Gastroesophageal sphincter (tissue), 4 donors: ENCODE measurements at regions not wholly inside any gene's neighbourhood (a gene's known extent, or its start where the extent isn't known, plus 50 kb on each side); places are given as distances from the start of the nearest gene placed in this dataset.

Experiments used
- ATAC-seq: fragments of 150-250 bp; one replicate; pipeline ENCODE4 v1.9.1; 2016; ENCODE audit warnings: mild to moderate bottlenecking, moderate library complexity
- H3K27ac ChIP-seq, 4 donors: fragments of 200-600 bp; sonication (generic) in 3 of 4; 1 replicate in 3 of 4; 2 replicates in 1 of 4; pipeline ENCODE4 v1.5.1; 2016 to 2019
- H3K27me3 ChIP-seq: fragments of 200-600 bp; sonication (generic); one replicate; pipeline ENCODE4 v1.5.1; 2019
- H3K36me3 ChIP-seq, 2 donors: fragments of 200-600 bp; sonication (generic); one replicate each; pipeline ENCODE4 v1.5.1; 2019; ENCODE audit warnings: control low read depth in 1 of 2
- H3K4me1 ChIP-seq, 3 donors: fragments of 200-600 bp; sonication (generic); 1 replicate in 2 of 3; 2 replicates in 1 of 3; pipeline ENCODE4 v1.5.1; 2016 to 2019; ENCODE audit warnings: control low read depth in 2 of 3
- H3K4me3 ChIP-seq, 2 donors: fragments of 200-600 bp; sonication (generic); one replicate each; pipeline ENCODE4 v1.5.1; 2019; ENCODE audit warnings: mild to moderate bottlenecking in 1 of 2, moderate library complexity in 1 of 2
- H3K9me3 ChIP-seq, 3 donors: fragments of 200-600 bp; sonication (generic); one replicate each; pipeline ENCODE4 v1.5.1; 2017 to 2019; ENCODE audit warnings: control low read depth in 2 of 3
- EP300 ChIP-seq: sonication (generic); formaldehyde crosslinking; IDR thresholded peaks from one replicate; pipeline ENCODE4 v1.6.1; 2017; ENCODE audit warnings: antibody characterized with exemption, mild to moderate bottlenecking
- POLR2A ChIP-seq, 2 donors: fragments of 450-650 bp; IDR thresholded peaks; one replicate each; pipeline ENCODE4 v1.6.1; 2017; ENCODE audit warnings: antibody characterized with exemption in 2 of 2, mild to moderate bottlenecking in 2 of 2, moderate library complexity in 1 of 2
- POLR2AphosphoS5 ChIP-seq: sonication (generic); formaldehyde crosslinking; IDR thresholded peaks from one replicate; pipeline ENCODE4 v1.6.1; 2017; ENCODE audit warnings: antibody characterized with exemption
- WGBS, 2 donors: methylation state at CpG; one replicate each; pipeline ENCODE4 v1.1.5; 2018; ENCODE audit warnings: low coverage in 1 of 2; 5-methylcytosine and 5-hydroxymethylcytosine counted together
- TF ChIP-seq, protein P1 (sequence below), 4 experiments: fragments of 200-600 bp in 2 of 4; fragments of 450-650 bp in 2 of 4; sonication (generic) in 1 of 4; IDR thresholded peaks; one replicate each; pipeline ENCODE4 v1.5.1; 2017 to 2019; ENCODE audit warnings: antibody characterized with exemption in 4 of 4, mild to moderate bottlenecking in 2 of 4, moderate library complexity in 2 of 4

DNA sequence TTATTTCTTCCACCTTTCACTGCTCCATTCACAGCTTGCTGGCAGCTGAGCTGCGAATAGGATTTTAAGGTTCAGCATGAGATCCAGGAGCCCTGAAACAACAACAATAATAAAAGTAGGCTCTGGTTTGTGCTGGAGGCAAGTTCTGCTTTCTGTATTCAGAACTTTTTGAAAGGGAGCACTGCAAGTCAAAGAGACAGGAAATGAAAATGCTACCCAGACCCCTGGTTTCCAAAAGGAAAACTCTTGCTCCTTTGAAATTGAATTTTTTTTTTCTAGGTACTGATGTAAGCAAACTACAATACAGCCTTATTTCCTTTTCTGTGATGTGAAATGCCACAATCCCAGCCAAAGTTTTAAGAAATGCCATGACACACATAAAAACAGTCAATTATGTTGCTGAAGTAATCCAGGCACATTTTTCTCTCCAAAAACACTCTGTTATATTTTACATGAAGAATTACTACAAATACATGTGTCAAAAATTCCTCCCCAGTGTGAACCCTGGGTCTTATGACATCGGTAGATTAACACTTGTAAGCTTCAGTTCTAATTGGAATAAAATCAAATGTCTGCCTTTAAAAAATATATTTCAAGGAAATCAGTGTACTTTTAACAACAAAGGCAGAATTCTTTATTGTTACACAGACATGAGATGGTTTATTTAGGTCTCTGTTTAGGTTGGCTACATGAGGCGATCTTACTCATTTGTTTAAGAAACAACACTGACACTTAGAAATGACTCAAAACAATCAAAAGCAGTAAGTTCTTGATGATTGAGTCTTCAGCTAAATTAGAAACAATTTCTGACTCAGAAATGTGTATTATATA is 656.7 kb downstream of the EPHA7 start:
- Histone ChIP-seq H3K27me3 (no peaks in the 10 kb centered on the region), H3K9me3 (no peaks in the 10 kb centered on the region), H3K36me3 (no peaks in the 10 kb centered on the region), H3K27ac (peak overlapping the region in 2 of 4 donors; percentile 12 to 43), H3K4me3 (no peak overlapping the region), H3K4me1 (peaks cover 0 to 21% (median 5%) of the 10 kb centered on the region in 3 donors)
- 23 to 29% methylated on average over 2 to 3 of the region's 3 CpGs for WGBS, 2 donors
- ATAC-seq, result no peak
- TF ChIP-seq EP300 (no peak), POLR2A (IDR thresholded peaks at IDR 0.05) (no peak), POLR2AphosphoS5 (no peak)
- TF ChIP-seq, protein P1, sequence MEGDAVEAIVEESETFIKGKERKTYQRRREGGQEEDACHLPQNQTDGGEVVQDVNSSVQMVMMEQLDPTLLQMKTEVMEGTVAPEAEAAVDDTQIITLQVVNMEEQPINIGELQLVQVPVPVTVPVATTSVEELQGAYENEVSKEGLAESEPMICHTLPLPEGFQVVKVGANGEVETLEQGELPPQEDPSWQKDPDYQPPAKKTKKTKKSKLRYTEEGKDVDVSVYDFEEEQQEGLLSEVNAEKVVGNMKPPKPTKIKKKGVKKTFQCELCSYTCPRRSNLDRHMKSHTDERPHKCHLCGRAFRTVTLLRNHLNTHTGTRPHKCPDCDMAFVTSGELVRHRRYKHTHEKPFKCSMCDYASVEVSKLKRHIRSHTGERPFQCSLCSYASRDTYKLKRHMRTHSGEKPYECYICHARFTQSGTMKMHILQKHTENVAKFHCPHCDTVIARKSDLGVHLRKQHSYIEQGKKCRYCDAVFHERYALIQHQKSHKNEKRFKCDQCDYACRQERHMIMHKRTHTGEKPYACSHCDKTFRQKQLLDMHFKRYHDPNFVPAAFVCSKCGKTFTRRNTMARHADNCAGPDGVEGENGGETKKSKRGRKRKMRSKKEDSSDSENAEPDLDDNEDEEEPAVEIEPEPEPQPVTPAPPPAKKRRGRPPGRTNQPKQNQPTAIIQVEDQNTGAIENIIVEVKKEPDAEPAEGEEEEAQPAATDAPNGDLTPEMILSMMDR (IDR thresholded peaks at IDR 0.05), result no peak

DNA sequence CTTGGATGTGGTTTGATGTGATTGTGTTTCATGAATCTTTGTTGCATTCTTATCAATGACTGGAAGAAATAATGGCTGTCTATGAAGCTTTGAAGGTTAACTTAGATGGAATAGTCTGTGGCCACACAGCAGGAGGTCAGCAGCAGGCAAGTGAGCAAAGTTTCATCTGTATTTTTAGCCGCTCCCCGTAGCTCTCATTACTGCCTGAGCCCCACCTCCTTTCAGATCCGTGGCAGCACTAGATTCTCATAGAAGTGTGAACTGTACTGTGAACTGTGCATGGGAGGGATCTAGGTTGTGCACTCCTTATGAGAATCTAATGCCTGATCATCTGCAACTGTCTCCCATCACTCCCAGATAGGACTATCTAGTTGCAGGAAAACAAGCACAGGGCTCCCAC is 660.2 kb downstream of the EPHA7 start:
- no peak for ATAC-seq
- no peaks in the 10 kb centered on the region for H3K9me3 ChIP-seq
- H3K27me3 ChIP-seq, result no peaks in the 10 kb centered on the region
- WGBS, 2 donors, result 77% methylated on average over 3 of the region's 3 CpGs; no CpG with 5 or more reads in 1 of the 2 donors
- no peaks in the 10 kb centered on the region for H3K36me3 ChIP-seq
- peaks cover 0 to 21% (median 5%) of the 10 kb centered on the region in 3 donors for H3K4me1 ChIP-seq
- TF ChIP-seq POLR2AphosphoS5 (no peak), EP300 (no peak), POLR2A (IDR thresholded peaks at IDR 0.05) (no peak)
- TF ChIP-seq, protein P1 (IDR thresholded peaks at IDR 0.05), result no peak
- H3K4me3 ChIP-seq, result no peak overlapping the region
- H3K27ac ChIP-seq, result no peak overlapping the region

DNA sequence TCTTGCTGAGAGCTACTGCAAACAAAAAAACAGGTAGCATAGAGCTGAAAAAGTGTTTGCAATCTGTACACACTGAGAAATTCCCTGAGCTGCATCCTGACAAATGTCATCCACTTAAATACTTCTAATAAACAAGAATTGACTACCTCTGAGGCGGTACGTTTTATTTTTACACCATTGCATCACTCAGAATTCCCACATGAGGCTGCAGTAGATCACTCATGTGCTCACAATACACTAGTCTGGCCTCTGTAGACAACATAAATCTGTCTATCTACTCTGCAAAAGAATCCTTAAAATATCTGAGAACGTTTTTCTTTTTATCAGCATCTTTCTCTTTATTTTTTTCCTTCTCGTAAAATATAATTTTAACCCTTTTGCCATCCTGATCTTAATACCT is 661.4 kb downstream of the EPHA7 start:
- no peak for ATAC-seq
- H3K9me3 ChIP-seq, result peaks cover 0 to 6% (median 0%) of the 10 kb centered on the region in 3 donors
- H3K27ac ChIP-seq, result no peak overlapping the region
- peaks cover 0 to 12% (median 5%) of the 10 kb centered on the region in 3 donors for H3K4me1 ChIP-seq
- no peaks in the 10 kb centered on the region for H3K36me3 ChIP-seq
- H3K4me3 ChIP-seq, result no peak overlapping the region
- H3K27me3 ChIP-seq, result no peaks in the 10 kb centered on the region
- TF ChIP-seq, protein P1 (IDR thresholded peaks at IDR 0.05), result no peak
- TF ChIP-seq EP300 (no peak), POLR2AphosphoS5 (no peak), POLR2A (IDR thresholded peaks at IDR 0.05) (no peak)
- WGBS, 2 donors, result 54 to 64% methylated on average over 4 of the region's 4 CpGs

DNA sequence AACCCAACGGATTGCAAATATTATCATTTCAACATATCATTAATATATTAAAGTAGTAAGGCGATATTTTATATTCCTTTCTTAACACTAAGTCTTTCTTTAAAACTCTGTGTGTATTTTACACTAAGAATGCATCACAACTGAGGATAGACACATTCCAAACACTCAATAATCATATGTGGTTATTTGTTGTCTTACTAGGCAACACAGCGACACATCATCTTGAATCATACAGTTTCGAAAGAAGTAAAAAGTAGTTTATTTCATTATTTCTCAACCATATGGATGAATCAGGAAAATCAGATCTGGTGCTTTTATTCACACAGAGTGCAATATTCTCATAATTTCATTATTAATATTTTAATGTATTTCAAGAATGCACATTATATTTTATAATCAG is 662.4 kb downstream of the EPHA7 start:
- Histone ChIP-seq H3K9me3 (peaks cover 0 to 16% (median 0%) of the 10 kb centered on the region in 3 donors), H3K27me3 (no peaks in the 10 kb centered on the region), H3K27ac (no peak overlapping the region), H3K4me1 (peaks cover 0 to 2% (median under 1%) of the 10 kb centered on the region in 3 donors), H3K36me3 (no peaks in the 10 kb centered on the region), H3K4me3 (no peak overlapping the region)
- no peak for ATAC-seq
- TF ChIP-seq, protein P1 (IDR thresholded peaks at IDR 0.05), result no peak
- TF ChIP-seq POLR2AphosphoS5 (no peak), POLR2A (IDR thresholded peaks at IDR 0.05) (no peak), EP300 (no peak)
- WGBS, 2 donors, result 90% methylated on average over 4 of the region's 4 CpGs

DNA sequence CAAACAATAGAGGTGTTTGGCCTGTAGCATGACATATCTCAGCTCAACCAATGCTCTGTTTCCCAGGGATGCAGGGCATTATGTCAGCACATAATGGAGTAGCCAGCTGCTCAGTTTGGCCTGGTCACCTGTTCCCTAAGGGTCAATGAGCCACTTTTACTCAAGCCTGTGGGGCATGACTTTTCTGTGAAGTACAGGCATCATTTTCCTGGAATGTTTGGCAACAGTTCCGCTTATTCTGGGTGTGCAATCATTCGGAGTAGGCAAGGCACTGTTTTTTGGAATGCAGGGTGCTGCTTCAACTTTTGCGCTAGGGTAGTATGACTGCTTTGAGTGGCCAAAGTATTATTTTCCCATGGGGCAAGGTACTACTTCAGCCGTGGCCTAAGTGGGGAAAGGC is 665.4 kb downstream of the EPHA7 start:
- Histone ChIP-seq H3K4me1 (no peaks in the 10 kb centered on the region), H3K4me3 (no peak overlapping the region), H3K27ac (no peak overlapping the region), H3K36me3 (no peaks in the 10 kb centered on the region), H3K9me3 (peaks cover 0 to 25% (median 0%) of the 10 kb centered on the region in 3 donors), H3K27me3 (no peaks in the 10 kb centered on the region)
- ATAC-seq, result no peak
- 100% methylated on average over 4 of the region's 4 CpGs; no CpG with 5 or more reads in 1 of the 2 donors for WGBS, 2 donors
- TF ChIP-seq, protein P1 (IDR thresholded peaks at IDR 0.05), result no peak
- TF ChIP-seq POLR2AphosphoS5 (no peak), EP300 (no peak), POLR2A (IDR thresholded peaks at IDR 0.05) (no peak)
